Retinal pigment epithelial cell (primary cell): ENCODE measurements at regions not wholly inside any gene's neighbourhood (a gene's known extent, or its start where the extent isn't known, plus 50 kb on each side); places are given as distances from the start of the nearest gene placed in this dataset.

Experiments
- DNase-seq: peaks from one replicate; pipeline ENCODE4 v3.0.0-alpha.2; 2010; ENCODE audit warnings: low read depth
- H3K4me3 ChIP-seq: 2 replicates; pipeline ENCODE4 v1.5.1; 2011; ENCODE audit warnings: mild to moderate bottlenecking, low read length, control low read depth, moderate library complexity
- CTCF ChIP-seq: conservative IDR thresholded peaks from 2 replicates; pipeline ENCODE4 v1.5.1; 2011; ENCODE audit warnings: low read depth, low read length, control low read depth, inconsistent platforms

GRCh38 chr15:91793771-91794170 lies 59.7 kb upstream of the SLCO3A1 start:
- no peak overlapping the region for H3K4me3 ChIP-seq
- no peak for DNase-seq
- no peak for TF ChIP-seq CTCF

DNA sequence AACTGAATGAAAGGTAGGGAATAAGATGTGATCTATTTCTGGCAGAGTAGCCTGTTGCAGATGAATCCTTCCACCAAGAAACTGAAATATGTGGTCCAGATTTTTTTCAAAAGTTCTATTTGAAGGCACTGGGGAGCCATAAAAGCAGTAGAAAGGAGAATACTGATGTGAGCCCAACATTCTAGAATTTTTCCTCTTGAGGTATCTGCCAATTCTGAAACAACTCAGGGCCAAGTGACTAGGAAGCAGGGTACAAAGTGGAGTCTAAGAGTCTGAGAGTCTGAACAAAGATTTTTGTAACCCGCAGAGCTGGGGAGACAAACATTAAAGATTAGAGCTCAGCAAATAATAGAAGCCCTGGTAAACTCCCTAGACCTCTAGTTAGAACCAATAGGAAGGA lies 58.3 kb upstream of the SLCO3A1 start:
- no peak overlapping the region for H3K4me3 ChIP-seq
- no peak for TF ChIP-seq CTCF
- DNase-seq, result no peak

DNA sequence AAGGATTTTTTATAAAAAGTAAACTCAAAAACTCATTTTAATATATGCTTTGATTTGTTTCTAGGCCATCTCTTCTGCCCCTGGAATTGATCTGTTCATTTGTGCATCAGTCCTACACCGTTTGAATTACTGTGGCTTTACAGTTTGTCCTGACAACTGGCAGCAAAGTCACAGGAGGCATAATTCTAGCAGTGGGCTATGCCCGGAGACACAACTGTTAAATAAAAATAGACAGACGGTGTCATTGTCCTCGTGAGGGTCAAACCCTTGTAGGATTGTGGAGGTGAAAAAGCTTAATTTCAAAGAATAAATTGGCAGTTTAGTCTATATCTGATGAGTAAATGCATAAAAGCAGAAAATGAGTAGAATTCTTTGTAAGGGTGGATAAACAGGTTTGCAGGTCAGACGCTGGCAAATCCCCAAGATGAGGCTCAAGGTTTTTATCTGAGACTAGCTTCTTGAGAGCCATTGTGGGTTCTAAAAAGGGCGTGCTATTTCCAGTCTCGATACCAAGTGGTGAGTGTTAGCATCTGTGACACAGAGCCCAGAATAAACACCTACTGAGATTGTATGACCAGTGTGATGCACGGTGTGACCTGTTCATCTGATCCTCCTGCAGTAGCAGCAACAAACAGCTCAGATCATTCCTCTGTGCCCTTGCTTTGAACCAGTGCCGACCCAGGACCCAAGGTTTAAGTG lies 51.5 kb upstream of the SLCO3A1 start:
- no peak overlapping the region for H3K4me3 ChIP-seq
- no peak for DNase-seq
- no peak for TF ChIP-seq CTCF

DNA sequence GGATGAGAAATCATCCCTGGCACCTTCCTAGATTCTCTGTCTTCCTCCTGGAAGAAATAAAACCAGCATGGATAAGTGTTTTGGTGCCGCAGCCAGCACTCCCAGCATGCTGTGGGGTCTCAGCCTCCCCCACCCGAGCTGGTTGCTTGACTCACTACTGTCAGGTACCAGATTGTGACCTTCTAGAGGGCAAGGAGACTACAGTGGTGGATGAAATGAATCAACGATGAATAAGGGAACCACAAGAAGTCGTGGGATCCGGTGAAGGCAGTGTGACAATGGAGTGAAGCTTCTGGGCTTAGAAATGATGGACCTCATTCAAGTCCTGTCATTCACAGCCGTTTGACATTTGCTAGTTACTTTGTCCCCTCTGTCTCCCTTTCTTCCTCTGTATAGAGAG lies 50.2 kb upstream of the SLCO3A1 start:
- no peak for DNase-seq
- H3K4me3 ChIP-seq, result no peak overlapping the region
- TF ChIP-seq CTCF, result no peak
